M059J (cell line): ENCODE measurements at regions not wholly inside any gene's neighbourhood (a gene's known extent, or its start where the extent isn't known, plus 50 kb on each side); places are given as distances from the start of the nearest gene placed in this dataset.
"Not testable (repeated sequence)": the region's sequence is repeated elsewhere in the genome, so short reads cannot be mapped to it uniquely, and the experiment has no call there.

Experiments
- DNase-seq: peaks from one replicate; pipeline ENCODE4 v3.0.0-alpha.2; 2012; ENCODE audit warnings: low read depth

- no peak for DNase-seq
Observed at GRCh38 chr12:46945591-46945990, 119.8 kb upstream of the SLC38A4 start.

- peak; percentile 85 for DNase-seq
Observed at GRCh38 chr12:46946137-46946536, 120.3 kb upstream of the SLC38A4 start.

- DNase-seq, result no peak
Observed at GRCh38 chr12:46948936-46949545, 123.2 kb upstream of the SLC38A4 start.

GRCh38 chr12:46950094-46950493 lies 124.3 kb upstream of the SLC38A4 start:
- DNase-seq, result peak; percentile 94

- DNase-seq, result no peak
Observed at GRCh38 chr12:46952880-46953483, 126.4 kb upstream of the PCED1B start.

- peak; percentile 51 for DNase-seq
Observed at GRCh38 chr12:46956451-46957035, 122.9 kb upstream of the PCED1B start.

- no peak for DNase-seq
Observed at GRCh38 chr12:46958053-46958452, 121.4 kb upstream of the PCED1B start.

- DNase-seq, result no peak
Observed at GRCh38 chr12:46958599-46959290, 120.7 kb upstream of the PCED1B start.

- peak; percentile 96 for DNase-seq
Observed at GRCh38 chr12:46959502-46959901, 119.9 kb upstream of the PCED1B start.

GRCh38 chr12:46960681-46961080 lies 118.7 kb upstream of the PCED1B start:
- no peak for DNase-seq

- DNase-seq, result no peak
Observed at GRCh38 chr12:46963191-46963590, 116.2 kb upstream of the PCED1B start.

- peak; percentile 90 for DNase-seq
Observed at GRCh38 chr12:46963977-46964971, 115.1 kb upstream of the PCED1B start.

- DNase-seq, result peak; percentile 25
Observed at GRCh38 chr12:46965137-46965536, 114.3 kb upstream of the PCED1B start.

- DNase-seq, result no peak
Observed at GRCh38 chr12:46965880-46966279, 113.5 kb upstream of the PCED1B start.

- DNase-seq, result no peak
Observed at GRCh38 chr12:46970636-46971035, 108.8 kb upstream of the PCED1B start.

- DNase-seq, result not testable (repeated sequence)
Observed at GRCh38 chr12:46973937-46974336, 105.5 kb upstream of the PCED1B start.

- DNase-seq, result peak; percentile 34
Observed at GRCh38 chr12:46977871-46978375, 101.5 kb upstream of the PCED1B start.

- no peak for DNase-seq
Observed at GRCh38 chr12:46981622-46982021, 97.8 kb upstream of the PCED1B start.

GRCh38 chr12:46982629-46983392 lies 96.6 kb upstream of the PCED1B start:
- peak; percentile 71 for DNase-seq

GRCh38 chr12:46983393-46983793 lies 96.0 kb upstream of the PCED1B start:
- no peak for DNase-seq
